ENCODE measurements at regions not wholly inside any gene's neighbourhood (a gene's known extent, or its start where the extent isn't known, plus 50 kb on each side); places are given as distances from the start of the nearest gene placed in this dataset.
A peak's percentile ranks its signal among the peaks of the same experiment; 100 is the strongest.

DNA sequence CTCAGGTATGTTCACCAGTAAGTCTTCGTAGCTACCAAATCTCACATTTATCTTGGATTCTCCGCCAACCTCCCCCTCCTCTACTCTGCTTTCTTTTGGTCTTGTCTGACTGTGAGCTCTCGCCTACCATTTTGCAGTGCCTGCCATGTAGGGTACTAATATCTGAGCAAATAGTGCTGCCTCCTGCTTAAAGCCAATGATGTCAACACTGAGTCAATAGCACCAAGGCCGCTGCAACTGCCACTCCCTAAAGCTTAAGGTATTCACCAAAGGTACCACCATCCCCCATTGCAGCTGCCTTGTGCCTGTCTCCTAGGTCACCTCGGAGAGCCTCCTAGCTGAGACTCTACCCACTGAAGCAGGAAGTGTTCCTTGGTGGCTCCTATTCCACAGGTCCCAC lies 114.8 kb upstream of the FUT8 start (continued):
- TF ChIP-seq ZNF761 (CRISPR knock-in tag; conservative IDR thresholded peaks at IDR 0.05) (no peak), ZSCAN9 (CRISPR knock-in tag; IDR thresholded peaks at IDR 0.05; ENCODE audit: borderline replicate concordance) (no peak), ZKSCAN1 (IDR thresholded peaks at IDR 0.05; ENCODE audit: low read length) (no peak), FOXP1 (IDR thresholded peaks at IDR 0.05) (no peak), FOXP1 (CRISPR knock-in tag; IDR thresholded peaks at IDR 0.05) (0 out of 2 replicates have a peak, but pooled peaks have one; percentile 27), SP5 (CRISPR knock-in tag; IDR thresholded peaks at IDR 0.05; ENCODE audit: borderline replicate concordance, low read depth) (peak; percentile 68), ELF3 (CRISPR knock-in tag; IDR thresholded peaks at IDR 0.05) (peak; percentile 11; the same call in 1 of the 2 replicates), ZNF12 (CRISPR knock-in tag; IDR thresholded peaks at IDR 0.05) (peak; percentile 16; the same call in 1 of the 2 replicates), FOXO1 (CRISPR knock-in tag; IDR thresholded peaks at IDR 0.05) (peak; percentile 45), ZBTB21 (CRISPR knock-in tag; IDR thresholded peaks at IDR 0.05) (peak; percentile 80), ZNF430 (CRISPR knock-in tag; IDR thresholded peaks at IDR 0.05) (0 out of 2 replicates have a peak, but pooled peaks have one; percentile 13), SOX13 (IDR thresholded peaks at IDR 0.05) (no peak), SOX13 (CRISPR knock-in tag; conservative IDR thresholded peaks at IDR 0.05 in 1 of 2, IDR thresholded peaks at IDR 0.05 in 1 of 2) (peak in 1 of 2 experiments; percentile 61; a peak in 1 of 4 replicates), NCOA2 (CRISPR knock-in tag; IDR thresholded peaks at IDR 0.05) (peak; percentile 81), CEBPB (IDR thresholded peaks at IDR 0.05; ENCODE audit: borderline replicate concordance, low read depth, low read length) (peak; percentile 26; the same call in 1 of the 2 replicates), RARA (CRISPR knock-in tag; IDR thresholded peaks at IDR 0.05) (peak; percentile 37; the same call in 1 of the 2 replicates), ZNF274 (CRISPR knock-in tag; IDR thresholded peaks at IDR 0.05) (no peak), EP300 (IDR thresholded peaks at IDR 0.05; ENCODE audit: low read depth in 2 of 2, low read length in 2 of 2) (peak in 1 of 2 experiments; percentile 65; a peak in 2 of 4 replicates), EP300 (CRISPR knock-in tag; IDR thresholded peaks at IDR 0.05; ENCODE audit: borderline replicate concordance) (peak; percentile 72; the same call in 1 of the 2 replicates), SAP130 (CRISPR knock-in tag; IDR thresholded peaks at IDR 0.05; ENCODE audit: low read depth) (0 out of 2 replicates have a peak, but pooled peaks have one; percentile 34), ZMYM4 (CRISPR knock-in tag; IDR thresholded peaks at IDR 0.05) (no peak), DPF2 (CRISPR knock-in tag; IDR thresholded peaks at IDR 0.05; ENCODE audit: borderline replicate concordance, low read depth) (0 out of 2 replicates have a peak, but pooled peaks have one; percentile 27), MED1 (CRISPR knock-in tag; IDR thresholded peaks at IDR 0.05) (peak; percentile 43; the same call in 1 of the 2 replicates), GATAD2A (CRISPR knock-in tag; IDR thresholded peaks at IDR 0.05) (peak; percentile 62), JUN (CRISPR knock-in tag; IDR thresholded peaks at IDR 0.05) (peak; percentile 72; the same call in 1 of the 2 replicates), BCL6 (CRISPR knock-in tag; IDR thresholded peaks at IDR 0.05) (0 out of 2 replicates have a peak, but pooled peaks have one; percentile 35)
- TF ChIP-seq, protein P1, sequence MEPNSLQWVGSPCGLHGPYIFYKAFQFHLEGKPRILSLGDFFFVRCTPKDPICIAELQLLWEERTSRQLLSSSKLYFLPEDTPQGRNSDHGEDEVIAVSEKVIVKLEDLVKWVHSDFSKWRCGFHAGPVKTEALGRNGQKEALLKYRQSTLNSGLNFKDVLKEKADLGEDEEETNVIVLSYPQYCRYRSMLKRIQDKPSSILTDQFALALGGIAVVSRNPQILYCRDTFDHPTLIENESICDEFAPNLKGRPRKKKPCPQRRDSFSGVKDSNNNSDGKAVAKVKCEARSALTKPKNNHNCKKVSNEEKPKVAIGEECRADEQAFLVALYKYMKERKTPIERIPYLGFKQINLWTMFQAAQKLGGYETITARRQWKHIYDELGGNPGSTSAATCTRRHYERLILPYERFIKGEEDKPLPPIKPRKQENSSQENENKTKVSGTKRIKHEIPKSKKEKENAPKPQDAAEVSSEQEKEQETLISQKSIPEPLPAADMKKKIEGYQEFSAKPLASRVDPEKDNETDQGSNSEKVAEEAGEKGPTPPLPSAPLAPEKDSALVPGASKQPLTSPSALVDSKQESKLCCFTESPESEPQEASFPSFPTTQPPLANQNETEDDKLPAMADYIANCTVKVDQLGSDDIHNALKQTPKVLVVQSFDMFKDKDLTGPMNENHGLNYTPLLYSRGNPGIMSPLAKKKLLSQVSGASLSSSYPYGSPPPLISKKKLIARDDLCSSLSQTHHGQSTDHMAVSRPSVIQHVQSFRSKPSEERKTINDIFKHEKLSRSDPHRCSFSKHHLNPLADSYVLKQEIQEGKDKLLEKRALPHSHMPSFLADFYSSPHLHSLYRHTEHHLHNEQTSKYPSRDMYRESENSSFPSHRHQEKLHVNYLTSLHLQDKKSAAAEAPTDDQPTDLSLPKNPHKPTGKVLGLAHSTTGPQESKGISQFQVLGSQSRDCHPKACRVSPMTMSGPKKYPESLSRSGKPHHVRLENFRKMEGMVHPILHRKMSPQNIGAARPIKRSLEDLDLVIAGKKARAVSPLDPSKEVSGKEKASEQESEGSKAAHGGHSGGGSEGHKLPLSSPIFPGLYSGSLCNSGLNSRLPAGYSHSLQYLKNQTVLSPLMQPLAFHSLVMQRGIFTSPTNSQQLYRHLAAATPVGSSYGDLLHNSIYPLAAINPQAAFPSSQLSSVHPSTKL (CRISPR knock-in tag; IDR thresholded peaks at IDR 0.05) = peak; percentile 87
- TF ChIP-seq, protein P2, sequence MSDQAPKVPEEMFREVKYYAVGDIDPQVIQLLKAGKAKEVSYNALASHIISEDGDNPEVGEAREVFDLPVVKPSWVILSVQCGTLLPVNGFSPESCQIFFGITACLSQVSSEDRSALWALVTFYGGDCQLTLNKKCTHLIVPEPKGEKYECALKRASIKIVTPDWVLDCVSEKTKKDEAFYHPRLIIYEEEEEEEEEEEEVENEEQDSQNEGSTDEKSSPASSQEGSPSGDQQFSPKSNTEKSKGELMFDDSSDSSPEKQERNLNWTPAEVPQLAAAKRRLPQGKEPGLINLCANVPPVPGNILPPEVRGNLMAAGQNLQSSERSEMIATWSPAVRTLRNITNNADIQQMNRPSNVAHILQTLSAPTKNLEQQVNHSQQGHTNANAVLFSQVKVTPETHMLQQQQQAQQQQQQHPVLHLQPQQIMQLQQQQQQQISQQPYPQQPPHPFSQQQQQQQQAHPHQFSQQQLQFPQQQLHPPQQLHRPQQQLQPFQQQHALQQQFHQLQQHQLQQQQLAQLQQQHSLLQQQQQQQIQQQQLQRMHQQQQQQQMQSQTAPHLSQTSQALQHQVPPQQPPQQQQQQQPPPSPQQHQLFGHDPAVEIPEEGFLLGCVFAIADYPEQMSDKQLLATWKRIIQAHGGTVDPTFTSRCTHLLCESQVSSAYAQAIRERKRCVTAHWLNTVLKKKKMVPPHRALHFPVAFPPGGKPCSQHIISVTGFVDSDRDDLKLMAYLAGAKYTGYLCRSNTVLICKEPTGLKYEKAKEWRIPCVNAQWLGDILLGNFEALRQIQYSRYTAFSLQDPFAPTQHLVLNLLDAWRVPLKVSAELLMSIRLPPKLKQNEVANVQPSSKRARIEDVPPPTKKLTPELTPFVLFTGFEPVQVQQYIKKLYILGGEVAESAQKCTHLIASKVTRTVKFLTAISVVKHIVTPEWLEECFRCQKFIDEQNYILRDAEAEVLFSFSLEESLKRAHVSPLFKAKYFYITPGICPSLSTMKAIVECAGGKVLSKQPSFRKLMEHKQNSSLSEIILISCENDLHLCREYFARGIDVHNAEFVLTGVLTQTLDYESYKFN (CRISPR knock-in tag; conservative IDR thresholded peaks at IDR 0.05) = peak; percentile 40; the same call in 1 of the 2 replicates
